NCI-H748 treated with DMSO at 0.1 percent for 48 hours (cell line): ENCODE measurements at regions not wholly inside any gene's neighbourhood (a gene's known extent, or its start where the extent isn't known, plus 50 kb on each side); places are given as distances from the start of the nearest gene placed in this dataset.
A peak's percentile ranks its signal among the peaks of the same experiment; 100 is the strongest.

Experiments
- DNase-seq: peaks from one replicate; lab custom pipeline; 2025; lab: John Stamatoyannopoulos, UW

DNA sequence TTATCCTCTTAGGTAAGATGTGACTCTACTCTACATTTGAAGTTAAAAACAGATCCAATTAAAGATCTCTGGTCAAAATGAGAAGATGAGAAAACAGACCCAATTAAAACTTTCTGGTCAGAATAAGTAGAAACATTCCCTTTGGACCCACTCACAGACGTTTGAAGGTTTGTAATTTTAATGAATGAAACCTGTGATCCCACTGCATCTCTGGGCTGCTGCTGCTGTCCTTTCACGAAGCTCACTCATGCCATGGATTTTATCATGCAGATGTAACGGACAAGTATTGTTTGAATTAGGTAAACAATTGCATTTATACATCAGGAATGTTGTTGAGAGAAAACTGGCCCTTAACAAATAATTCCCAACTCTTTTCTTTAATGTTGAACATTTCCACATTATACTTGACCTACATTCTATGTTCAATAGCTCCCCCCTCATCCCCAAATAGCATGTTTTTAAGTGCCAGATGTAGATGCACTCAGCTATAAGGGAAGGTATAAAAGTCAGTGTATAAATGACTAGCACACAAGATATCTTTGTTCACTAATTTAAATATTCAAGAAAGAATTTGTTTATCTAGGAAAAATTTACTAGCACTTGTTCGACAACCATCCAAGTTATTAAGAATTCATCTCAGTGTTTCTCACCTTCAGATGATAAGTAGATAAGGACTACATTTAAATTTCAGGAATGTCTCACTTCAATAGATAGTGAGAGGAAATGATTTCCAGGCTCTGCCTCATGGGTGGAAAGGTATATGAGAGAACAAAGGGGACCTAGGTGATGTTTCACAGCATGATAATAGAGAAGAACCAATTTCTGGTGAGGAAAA, 202.3 kb upstream of the LMNTD1 start:
- DNase-seq = no peak

DNA sequence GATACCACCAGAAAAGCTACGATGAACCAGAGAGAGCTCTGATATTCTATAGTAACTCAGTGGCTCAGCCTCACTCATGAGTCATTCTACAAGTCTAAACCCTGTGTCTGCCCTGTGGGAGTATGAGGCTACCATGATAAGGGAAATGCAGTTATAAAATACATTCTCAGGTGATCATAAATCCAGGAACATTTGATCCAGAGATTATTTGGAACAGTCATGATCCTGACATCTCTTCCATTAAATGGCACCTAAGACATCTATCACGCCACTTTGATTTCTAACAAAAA, 202.6 kb upstream of the RASSF8 start:
- DNase-seq = no peak

DNA sequence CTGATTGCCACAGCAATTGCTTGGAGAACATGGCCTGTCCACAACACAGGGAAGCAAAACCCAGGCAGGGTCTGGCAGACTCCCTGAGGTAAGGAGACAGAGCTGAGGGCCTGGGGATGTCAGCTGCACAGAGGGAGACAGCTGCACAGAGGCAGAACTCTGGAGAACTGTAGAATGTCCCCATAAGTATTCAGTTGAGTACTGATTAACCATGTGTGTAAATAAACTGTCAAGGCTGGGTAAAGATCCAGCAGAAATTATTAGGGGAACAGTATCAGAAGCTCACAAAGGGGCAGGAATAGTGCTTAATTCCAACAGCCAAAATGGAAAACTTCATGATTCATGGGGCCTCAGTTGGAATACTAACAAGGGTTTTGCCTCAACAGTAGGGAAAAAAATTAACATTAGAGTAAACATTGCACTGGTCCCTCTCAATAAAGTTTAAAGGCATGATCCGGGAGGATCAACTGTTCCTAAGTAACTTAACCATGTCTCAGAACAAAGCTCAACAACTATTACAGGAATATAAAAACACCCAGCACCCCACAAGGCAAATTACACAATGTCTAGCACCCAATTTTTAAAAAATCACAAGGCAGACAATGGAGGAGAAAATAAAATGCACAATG, 201.3 kb upstream of the RASSF8 start:
- DNase-seq = no peak

DNA sequence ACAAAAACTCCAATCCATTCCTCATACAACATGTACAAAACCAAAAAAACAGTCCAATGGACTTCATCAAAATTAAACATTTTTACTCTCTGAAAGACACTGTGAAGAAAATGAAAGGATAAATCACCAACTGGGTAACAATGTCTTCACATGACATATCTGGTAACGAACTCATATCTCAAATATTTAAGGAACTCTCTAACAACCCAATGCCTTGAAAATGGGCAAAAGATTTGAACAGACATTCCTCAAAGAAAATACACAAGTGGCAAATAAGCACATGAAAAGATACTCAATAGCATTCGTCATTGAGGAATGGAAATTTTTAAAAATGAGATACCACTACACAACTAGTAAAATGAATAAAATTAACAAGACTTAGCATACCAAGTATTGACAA, 198.7 kb upstream of the RASSF8 start:
- no peak for DNase-seq

DNA sequence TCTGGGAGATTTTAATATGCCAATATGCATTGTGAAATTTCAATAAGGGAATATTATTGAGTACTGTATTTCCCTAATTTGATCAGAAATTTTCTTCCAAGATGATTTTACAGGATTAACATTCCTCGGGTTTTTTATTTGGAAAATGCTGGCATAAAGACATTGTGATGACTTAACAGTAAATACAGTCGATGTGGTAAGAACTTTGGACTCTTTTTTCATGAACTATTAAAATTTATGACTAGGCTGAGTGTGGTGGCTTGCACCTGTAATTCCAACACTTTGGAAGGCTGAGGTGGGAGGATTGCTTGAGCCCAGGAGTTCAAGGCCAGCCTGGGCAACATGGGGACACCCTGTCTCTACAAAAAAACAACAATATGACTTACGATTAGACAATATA, 197.1 kb upstream of the RASSF8 start:
- DNase-seq = no peak

DNA sequence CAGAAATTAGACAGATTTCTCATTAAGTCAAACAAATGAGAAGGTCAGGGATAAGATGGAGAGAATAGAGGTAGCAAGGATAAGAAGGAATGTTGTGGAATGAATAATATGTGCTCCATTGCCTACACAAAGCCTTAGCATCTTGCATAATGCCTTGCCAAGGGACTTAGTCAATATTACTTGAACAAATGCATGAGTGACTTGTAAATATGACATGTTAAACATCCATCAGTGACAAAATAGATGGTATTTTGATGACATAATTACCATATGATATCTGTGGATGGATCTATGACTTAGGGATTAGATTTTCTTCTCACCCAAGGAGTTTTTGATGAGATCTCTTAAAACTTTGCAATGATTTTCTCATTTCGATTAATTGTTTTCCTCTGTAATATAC, 194.1 kb upstream of the RASSF8 start:
- DNase-seq = no peak

DNA sequence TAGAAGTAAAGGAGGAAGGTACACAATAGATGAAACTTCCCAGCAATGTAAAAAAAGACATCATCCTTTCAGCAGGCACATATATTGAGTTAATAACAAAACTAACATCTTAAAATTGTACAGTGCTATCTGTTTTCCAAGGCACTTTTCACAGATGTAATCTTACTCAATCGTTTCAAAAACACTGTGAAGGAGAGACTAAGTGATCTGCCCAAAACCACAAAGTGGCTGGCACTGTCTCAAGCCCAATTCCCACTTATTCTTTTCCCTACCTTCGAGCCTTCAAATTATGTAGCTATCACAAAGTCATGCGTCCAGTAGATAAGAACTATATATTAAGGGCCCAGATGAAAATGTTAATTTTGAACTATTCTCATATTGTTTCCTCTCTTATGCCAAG, 193.6 kb upstream of the RASSF8 start:
- DNase-seq = no peak

DNA sequence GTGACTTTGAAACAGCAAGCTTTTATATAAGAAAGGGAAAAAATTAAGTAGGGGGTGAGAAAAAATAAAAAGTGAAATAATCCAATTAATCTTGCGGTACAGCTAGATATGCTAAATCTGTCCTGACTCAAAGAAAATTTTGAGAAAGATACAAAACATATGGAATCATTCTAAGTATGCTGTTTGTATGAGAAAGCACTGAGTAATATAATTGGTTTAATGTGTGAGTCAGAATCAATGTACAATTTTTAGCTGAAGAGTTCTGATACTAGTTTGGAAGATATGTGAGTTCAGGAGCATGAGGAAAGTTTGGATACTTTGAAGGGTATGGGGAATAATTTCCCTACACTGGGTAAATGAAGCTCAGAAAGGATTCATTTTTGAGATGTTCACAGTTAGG, 190.9 kb upstream of the RASSF8 start:
- no peak for DNase-seq

DNA sequence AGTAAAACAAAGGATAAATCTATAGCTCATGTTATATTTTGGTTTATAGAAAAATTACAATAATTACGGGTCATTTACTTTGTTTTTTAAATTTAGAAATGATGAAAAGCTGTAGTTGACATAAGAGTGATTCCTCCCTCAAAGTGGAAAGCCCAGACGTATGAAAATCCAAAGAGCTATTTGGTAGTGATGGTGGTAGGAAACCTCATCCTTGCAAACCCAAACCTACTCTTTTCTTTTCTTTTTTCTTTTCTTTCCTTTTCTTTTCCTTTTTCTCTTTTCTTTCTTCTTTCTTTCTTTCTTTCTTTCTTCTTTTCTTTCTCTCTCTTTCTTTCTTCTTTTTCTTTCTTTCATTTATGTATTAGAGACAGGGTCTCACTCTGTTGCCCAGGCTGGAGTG, 190.3 kb upstream of the RASSF8 start:
- DNase-seq = no peak

DNA sequence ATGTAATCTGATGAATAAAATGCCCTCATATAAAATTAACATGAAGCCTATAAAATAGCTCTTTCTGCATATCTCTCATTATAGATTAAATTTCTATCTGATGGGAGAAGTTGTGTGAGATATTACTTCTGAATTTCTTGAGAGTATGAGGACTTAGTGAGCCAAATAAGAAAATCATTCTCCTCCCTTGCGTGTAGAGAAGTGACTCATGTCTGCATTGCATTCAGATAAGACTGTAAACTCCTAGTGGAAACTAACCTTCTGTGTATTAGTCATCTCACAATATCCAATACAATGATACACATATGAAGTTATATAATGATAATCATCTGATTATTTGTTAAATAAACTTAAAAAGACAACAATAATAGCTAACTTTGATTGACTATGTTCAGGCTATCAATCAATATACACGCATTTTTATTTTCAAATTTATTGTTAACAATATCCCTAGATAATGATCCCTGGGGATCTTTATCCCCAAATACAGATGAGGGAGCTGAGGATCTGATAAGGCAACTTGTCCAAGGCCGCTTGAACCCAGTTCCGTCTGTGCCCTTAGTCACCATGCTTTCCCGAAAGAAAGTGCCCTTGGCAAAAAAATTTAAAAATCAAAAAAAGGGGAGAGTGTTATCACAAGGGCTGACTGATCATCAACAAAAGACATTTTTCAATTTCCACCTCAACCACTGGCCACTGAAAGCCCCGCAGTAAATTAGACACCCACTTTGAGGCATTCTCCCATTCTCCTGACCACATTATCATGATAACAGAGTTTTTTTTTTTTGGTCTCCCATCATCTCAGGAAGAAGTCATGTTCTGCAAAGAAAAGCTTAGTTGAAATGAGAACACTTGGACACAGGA, 189.2 kb upstream of the RASSF8 start:
- DNase-seq = no peak

DNA sequence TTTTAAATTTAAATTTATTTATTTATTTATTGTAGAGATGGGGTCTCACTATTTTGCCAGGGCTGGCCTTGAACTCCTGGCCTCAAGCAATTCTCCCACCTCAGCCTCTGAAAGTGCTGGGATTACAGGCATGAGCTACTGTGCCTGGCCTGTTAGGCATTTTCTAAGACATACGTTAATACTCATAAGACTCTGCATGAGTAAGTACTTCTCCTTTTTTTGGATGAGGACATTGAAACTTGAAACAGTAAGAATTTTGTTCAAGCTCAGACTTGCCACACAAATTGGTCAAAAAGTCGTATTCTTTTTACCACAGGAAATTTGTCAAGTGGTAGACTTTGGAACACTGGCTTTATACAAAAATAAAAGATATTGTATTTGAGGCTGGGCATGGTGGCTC, 187.4 kb upstream of the RASSF8 start:
- DNase-seq = no peak

DNA sequence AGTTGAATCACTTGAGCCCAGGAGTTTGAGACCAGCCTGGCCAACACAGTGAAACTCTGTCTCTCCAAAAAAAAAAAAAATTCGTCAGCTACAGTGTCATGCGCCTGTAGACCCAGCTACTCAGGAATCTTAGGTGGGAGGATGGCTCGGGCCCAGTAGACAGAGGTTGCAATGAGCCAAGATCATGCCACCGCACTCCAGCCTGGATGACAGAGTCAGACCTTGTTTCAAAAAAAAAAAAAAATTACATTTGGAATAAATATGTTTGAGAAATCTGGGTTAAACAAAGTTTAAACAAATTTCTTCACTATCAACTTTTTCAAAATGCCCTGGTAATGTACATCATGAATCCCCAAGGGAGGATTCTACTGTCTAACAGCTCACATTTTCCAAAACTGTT, 187.0 kb upstream of the RASSF8 start:
- DNase-seq = no peak

DNA sequence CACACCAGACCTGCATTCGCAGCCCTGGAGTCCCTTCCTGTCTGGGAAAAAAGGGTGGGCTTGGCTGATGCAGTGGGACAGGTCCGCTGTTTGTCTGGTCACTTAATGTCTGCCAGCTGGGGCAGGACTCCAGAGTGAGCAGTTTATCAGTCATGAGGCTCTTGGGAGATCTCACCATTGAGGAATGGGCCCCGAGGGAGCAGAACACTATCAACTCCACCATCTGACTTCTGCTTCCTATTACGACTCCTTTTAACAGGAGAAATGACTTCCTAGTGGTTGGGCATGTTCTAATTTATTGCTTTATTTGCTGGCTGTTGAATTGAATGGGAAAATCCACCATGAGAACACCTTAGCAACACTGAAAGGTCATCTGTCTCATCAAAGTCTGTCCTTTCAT, 182.5 kb upstream of the RASSF8 start:
- DNase-seq = no peak

DNA sequence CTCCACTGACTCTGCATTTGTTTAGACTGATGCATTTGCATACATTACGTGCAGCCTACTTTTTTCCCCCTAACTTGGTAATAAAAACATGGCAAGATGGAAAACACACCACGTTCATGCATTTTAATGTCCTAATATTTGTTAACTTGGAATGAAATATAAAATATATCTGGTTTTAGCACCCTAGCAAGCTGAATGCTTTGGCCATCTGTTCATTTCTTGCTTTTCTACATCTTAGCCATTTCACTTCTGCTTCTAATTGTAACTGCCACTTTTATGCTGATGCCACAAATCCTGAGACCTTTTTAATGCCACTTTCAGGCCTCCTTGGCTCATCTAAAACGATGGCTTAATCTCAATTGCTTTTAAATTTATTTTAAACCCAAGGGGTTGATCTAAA, 177.7 kb upstream of the RASSF8 start:
- DNase-seq = no peak

DNA sequence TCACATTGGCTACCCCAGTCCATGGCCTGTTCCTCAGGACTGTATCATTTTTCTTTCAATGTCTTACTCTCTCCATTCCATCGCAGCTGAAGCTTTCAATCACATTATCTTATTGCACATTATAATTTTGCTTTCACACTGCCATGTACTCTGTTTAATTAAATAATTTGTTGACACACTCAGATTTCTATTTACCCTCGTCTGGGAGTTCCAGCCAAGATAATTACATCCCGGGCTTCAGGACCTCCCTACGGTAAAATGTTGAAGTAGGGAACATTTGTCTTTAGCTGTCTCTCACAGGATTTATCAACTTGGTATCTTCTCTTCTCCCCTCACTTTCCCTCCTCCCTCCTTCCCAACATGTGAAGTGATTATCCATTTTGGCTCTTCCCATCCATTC, 177.2 kb upstream of the RASSF8 start:
- peak; percentile 0 for DNase-seq

DNA sequence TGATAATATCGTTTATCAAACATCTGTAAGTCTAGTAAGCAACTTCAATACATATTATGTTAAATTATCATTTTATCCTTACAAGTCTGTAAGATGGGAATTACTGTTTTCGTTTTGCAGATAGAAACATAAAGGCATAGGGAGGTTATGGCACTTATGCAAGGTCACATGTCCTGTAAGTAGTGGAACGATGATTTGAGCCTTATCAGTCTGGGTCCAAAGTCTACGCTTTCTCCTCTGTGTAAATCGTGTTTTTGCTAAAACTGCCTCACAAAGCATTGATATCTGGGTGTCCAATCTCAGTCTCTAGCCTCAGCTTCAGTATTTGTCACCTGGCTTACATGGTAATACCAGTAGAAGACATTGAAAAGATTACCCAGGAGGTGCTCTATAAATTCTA, 174.9 kb upstream of the RASSF8 start:
- no peak for DNase-seq

DNA sequence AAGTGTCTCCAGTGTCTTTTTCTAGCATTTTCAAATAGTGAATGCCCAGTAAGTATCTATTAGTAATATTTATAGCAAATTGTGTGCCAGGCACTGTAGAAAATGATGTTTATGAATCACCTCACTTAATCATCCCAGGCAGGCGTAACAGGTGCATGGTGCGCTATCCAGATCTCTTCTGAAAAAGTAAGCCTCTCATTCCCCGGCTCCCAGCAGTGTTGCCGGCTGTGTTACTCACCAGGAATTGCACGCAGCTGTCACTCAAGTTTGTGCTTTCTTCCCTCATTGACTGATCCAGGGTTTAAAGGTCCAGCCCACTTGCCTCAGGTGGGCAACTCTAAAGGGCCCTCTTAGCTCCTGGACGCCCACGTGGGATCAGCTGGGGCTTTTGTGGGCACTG, 173.8 kb upstream of the RASSF8 start:
- no peak for DNase-seq

DNA sequence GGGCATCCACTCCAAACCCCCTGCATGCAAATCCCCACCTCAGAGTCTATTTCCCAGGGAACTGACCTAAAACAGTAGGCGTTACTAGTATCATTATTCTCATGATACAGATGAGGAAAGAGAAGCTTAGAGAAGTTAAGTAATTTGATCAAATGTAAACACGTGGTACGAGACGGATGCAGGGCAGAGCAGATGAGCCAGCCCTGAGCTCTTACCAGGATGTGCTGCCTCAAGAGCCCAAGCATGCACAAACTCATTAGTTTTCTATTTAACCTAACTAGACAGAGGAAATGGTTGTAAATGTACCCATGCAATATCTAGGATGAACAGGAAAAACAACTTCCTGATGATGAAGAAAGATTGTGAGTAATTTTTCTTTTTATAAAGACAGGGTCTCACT, 173.3 kb upstream of the RASSF8 start:
- no peak for DNase-seq

DNA sequence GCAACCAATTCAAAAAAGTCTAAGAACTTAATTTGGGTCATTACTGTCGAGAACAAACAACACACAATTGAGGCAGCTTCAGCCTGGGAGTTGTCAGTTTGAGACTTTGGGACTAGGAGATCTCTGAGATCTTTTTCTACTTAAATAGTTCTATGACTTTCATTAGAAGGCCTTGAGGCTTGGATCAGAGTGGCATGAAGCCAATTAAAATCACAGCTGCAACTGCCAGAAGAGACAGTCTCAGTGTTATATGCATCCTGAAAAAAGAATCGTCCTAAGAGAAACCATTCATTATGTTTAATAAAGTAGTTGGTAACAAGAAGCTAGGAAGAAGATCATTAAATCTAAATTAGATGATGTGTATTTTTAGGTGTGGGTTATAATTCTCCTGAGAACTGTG, 170.8 kb upstream of the RASSF8 start:
- no peak for DNase-seq

DNA sequence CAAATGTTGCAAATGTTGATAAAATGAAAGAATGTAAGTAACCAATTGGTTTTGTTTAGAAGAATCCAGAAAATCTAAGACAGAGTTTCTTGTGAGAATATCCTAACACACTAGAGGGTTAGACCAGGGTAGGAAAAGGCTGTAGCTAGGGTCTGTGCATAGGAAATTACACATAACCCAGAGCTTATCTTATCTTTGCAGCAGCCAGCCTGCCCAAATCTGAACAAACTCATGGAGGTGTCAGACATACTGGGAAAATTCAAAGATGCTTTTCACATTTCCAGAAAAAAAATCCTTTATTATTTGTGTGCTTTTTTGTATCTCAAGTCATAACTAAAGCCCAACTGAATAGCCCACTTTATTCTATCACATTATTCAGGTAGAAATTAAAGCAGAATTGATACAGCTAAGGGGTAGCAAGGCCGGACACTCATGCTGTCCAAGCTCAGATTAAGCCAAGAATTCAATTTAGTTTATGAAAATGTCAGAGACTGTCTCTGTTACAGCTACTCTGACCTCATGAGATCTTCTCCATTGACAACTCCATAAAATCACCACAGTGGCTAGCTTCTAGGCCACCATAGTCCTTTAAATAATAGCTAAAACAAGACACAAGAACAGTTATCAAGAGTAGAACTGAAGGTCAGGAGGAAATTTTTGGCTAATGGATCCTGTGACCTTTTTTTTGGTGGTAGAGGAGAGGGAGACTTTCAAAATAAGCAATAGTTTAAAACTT, 169.6 kb upstream of the RASSF8 start:
- no peak for DNase-seq

DNA sequence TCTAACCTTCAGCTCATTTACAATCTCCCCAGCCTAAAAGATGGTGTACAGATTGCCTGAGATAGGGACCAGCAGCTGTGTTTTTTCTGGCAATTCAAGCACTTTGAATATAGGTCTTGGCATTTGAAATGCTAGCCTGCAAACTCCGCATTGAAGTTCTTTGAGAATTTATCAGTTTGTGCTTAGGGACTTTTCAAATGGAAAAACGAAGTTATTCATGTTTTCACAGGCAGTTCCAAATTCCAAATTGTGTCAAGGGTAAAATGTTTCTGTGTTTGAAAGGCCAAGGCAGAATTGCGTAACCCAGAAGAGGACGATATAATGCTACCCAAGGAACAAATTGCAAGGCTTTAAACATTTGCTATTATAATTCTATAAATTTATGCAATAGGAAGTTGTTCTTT, 168.9 kb upstream of the RASSF8 start:
- DNase-seq = no peak

DNA sequence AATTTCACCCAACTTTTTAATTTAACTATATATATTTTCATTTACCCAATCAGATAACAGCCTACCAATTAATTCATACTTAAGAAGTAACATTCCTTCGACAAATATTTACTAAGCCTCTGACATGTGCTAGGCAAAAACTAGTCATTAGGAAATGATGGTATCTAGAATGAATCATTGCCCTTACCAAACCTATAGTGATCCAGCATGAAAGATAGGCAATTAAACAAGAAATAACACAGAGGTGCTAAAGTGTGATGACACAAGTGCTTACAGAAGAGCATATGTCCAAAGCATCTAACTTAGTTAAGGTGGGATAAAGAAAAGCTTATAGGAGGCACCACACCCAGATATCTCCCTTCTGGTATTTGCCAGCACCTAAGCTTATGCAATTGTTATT, 166.5 kb upstream of the RASSF8 start:
- no peak for DNase-seq

DNA sequence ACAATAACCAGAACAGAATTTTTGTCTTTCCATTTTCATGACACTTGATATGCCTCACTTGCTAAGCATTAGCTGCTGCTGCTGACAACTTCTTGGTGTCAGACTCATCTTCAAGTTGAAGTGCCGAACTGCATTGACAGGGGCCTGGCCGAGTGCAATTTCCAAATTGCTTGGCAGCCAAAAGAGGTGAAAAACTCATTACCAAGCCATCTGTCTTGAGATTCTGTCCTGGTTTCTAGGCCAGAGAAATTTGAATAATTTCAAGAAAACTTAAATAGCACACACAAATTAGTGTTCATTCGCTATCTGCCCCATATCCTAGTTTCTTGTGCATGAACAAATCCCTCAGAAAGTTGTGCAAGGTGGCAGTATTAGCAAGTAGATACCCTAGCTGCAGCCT, 165.3 kb upstream of the RASSF8 start:
- DNase-seq = no peak
